ENCODE measurements at regions not wholly inside any gene's neighbourhood (a gene's known extent, or its start where the extent isn't known, plus 50 kb on each side); places are given as distances from the start of the nearest gene placed in this dataset.
"Not testable (repeated sequence)": the region's sequence is repeated elsewhere in the genome, so short reads cannot be mapped to it uniquely, and the experiment has no call there.

GRCh38 chr2:43152741-43153647 lies 73.4 kb downstream of the ZFP36L2 start:
- DNase-seq (ENCODE audit: extremely low read depth in 1 of 11, low read depth in 9 of 11, low spot score in 4 of 11), result no peak

GRCh38 chr2:43152186-43152585 lies 74.2 kb downstream of the ZFP36L2 start:
- DNase-seq (ENCODE audit: extremely low read depth in 1 of 11, low read depth in 9 of 11, low spot score in 4 of 11), result no peak

- DNase-seq (ENCODE audit: extremely low read depth in 1 of 11, low read depth in 9 of 11, low spot score in 4 of 11), result no peak
These were observed 76.8 kb downstream of the ZFP36L2 start for GRCh38 chr2:43149482-43150107.

- no peak for DNase-seq (ENCODE audit: extremely low read depth in 1 of 11, low read depth in 9 of 11, low spot score in 4 of 11)
These were observed 80.3 kb downstream of the ZFP36L2 start for GRCh38 chr2:43146083-43146482.

GRCh38 chr2:43144263-43144662 lies 82.1 kb downstream of the ZFP36L2 start:
- DNase-seq (ENCODE audit: extremely low read depth in 1 of 11, low read depth in 9 of 11, low spot score in 4 of 11), result no peak

GRCh38 chr2:43143756-43144155 lies 82.7 kb downstream of the ZFP36L2 start:
- no peak for DNase-seq (ENCODE audit: extremely low read depth in 1 of 11, low read depth in 9 of 11, low spot score in 4 of 11)

- no peak for DNase-seq (ENCODE audit: extremely low read depth in 1 of 11, low read depth in 9 of 11, low spot score in 4 of 11)
These were observed 83.4 kb downstream of the ZFP36L2 start for GRCh38 chr2:43142921-43143438.

GRCh38 chr2:43141636-43142151 lies 84.7 kb downstream of the ZFP36L2 start:
- not testable (repeated sequence) for DNase-seq (ENCODE audit: extremely low read depth in 1 of 11, low read depth in 9 of 11, low spot score in 4 of 11)

- DNase-seq (ENCODE audit: extremely low read depth in 1 of 11, low read depth in 9 of 11, low spot score in 4 of 11), result peak in 7 of 11 donors; percentile 51 to 70 (median 59)
These were observed 86.3 kb downstream of the ZFP36L2 start for GRCh38 chr2:43139996-43140621.

GRCh38 chr2:43139501-43139900 lies 86.9 kb downstream of the ZFP36L2 start:
- no peak for DNase-seq (ENCODE audit: extremely low read depth in 1 of 11, low read depth in 9 of 11, low spot score in 4 of 11)

GRCh38 chr2:43138441-43138840 lies 88.0 kb downstream of the ZFP36L2 start:
- no peak for DNase-seq (ENCODE audit: extremely low read depth in 1 of 11, low read depth in 9 of 11, low spot score in 4 of 11)

GRCh38 chr2:43136876-43137275 lies 89.5 kb downstream of the ZFP36L2 start:
- no peak for DNase-seq (ENCODE audit: extremely low read depth in 1 of 11, low read depth in 9 of 11, low spot score in 4 of 11)

- no peak for DNase-seq (ENCODE audit: extremely low read depth in 1 of 11, low read depth in 9 of 11, low spot score in 4 of 11)
These were observed 90.2 kb downstream of the ZFP36L2 start for GRCh38 chr2:43136011-43136799.

GRCh38 chr2:43135583-43135982 lies 90.8 kb downstream of the ZFP36L2 start:
- no peak for DNase-seq (ENCODE audit: extremely low read depth in 1 of 11, low read depth in 9 of 11, low spot score in 4 of 11)

GRCh38 chr2:43134571-43134889 lies 91.9 kb downstream of the ZFP36L2 start:
- no peak for DNase-seq (ENCODE audit: extremely low read depth in 1 of 11, low read depth in 9 of 11, low spot score in 4 of 11)

- no peak for DNase-seq (ENCODE audit: extremely low read depth in 1 of 11, low read depth in 9 of 11, low spot score in 4 of 11)
These were observed 92.5 kb downstream of the ZFP36L2 start for GRCh38 chr2:43133708-43134570.

- DNase-seq (ENCODE audit: extremely low read depth in 1 of 11, low read depth in 9 of 11, low spot score in 4 of 11), result no peak
These were observed 93.1 kb downstream of the ZFP36L2 start for GRCh38 chr2:43133336-43133707.

- DNase-seq (ENCODE audit: extremely low read depth in 1 of 11, low read depth in 9 of 11, low spot score in 4 of 11), result no peak
These were observed 93.6 kb downstream of the ZFP36L2 start for GRCh38 chr2:43132683-43133301.

Measured in renal cortex interstitium (tissue), 11 donors.